B cell (primary cell): ENCODE measurements at regions not wholly inside any gene's neighbourhood (a gene's known extent, or its start where the extent isn't known, plus 50 kb on each side); places are given as distances from the start of the nearest gene placed in this dataset.

Experiments
- ATAC-seq: fragments of 200-7000 bp; cut with Tn5 transposase; one replicate; pipeline ENCODE4 v1.10.0; 2021; ENCODE audit warnings: low read depth, mild to moderate bottlenecking, moderate number of reproducible peaks, moderate library complexity
- CTCF ChIA-PET: fragments of 350-600 bp; sonication (Branson Sonifier 250); formaldehyde crosslinking; loops from one replicate; lab custom pipeline; 2021; ENCODE audit warnings: antibody characterized with exemption, inconsistent platforms; lab: Charles Lee
- POLR2A ChIA-PET: fragments of 350-600 bp; sonication (Branson Sonifier 250); formaldehyde crosslinking; loops from one replicate; lab custom pipeline; 2021; ENCODE audit warnings: antibody characterized with exemption; lab: Charles Lee
- DNase-seq: peaks from one replicate; pipeline ENCODE4 v3.0.0; 2013
- H2AFZ ChIP-seq: 2 replicates; pipeline ENCODE4 v1.6.1; 2012; ENCODE audit warnings: mild to moderate bottlenecking, low read depth, low read length; ENCODE audit not compliant: insufficient read depth, poor library complexity, severe bottlenecking
- H3K27ac ChIP-seq, 2 donors: 1 replicate in 1 of 2; 2 replicates in 1 of 2; pipeline ENCODE4 v1.5.1; 2012 to 2013; ENCODE audit warnings: low read length in 2 of 2, mild to moderate bottlenecking in 2 of 2, moderate library complexity in 1 of 2
- H3K27me3 ChIP-seq, 4 experiments: fragments of 200-600 bp in 1 of 4; sonication (generic) in 1 of 4; replicated peaks in 1 of 4; 1 replicate in 2 of 4; 2 replicates in 2 of 4; pipeline versions ENCODE4 v1.6.1 to v1.7.0; 2013 to 2016; ENCODE audit warnings: low read length in 3 of 4, mild to moderate bottlenecking in 2 of 4, mixed read lengths in 1 of 4, moderate library complexity in 1 of 4; ENCODE audit not compliant: insufficient read depth in 4 of 4, control insufficient read depth in 3 of 4; ENCODE audit errors: control extremely low read depth in 1 of 4
- H3K36me3 ChIP-seq, 2 experiments: replicated peaks in 1 of 2; 1 replicate in 1 of 2; 2 replicates in 1 of 2; pipeline versions ENCODE4 v1.6.1 to v1.7.1; 2013; ENCODE audit warnings: low read length in 1 of 2; ENCODE audit not compliant: insufficient read depth in 2 of 2, control insufficient read depth in 1 of 2; ENCODE audit errors: control extremely low read depth in 1 of 2, extremely low read depth in 1 of 2
- H3K4me1 ChIP-seq, 2 donors: fragments of 200-600 bp in 1 of 2; sonication (generic) in 1 of 2; 1 replicate in 1 of 2; 2 replicates in 1 of 2; pipeline versions ENCODE4 v1.5.1 to v1.6.1; 2013 to 2017; ENCODE audit warnings: low read length in 2 of 2; ENCODE audit not compliant: control insufficient read depth in 2 of 2, insufficient read depth in 2 of 2
- H3K4me2 ChIP-seq: replicated peaks from 2 replicates; pipeline ENCODE3; 2012; ENCODE audit warnings: mild to moderate bottlenecking, low read depth, low read length; ENCODE audit not compliant: poor library complexity, severe bottlenecking
- H3K4me3 ChIP-seq, 5 experiments: fragments of 200-600 bp in 1 of 5; sonication (generic) in 1 of 5; 1 replicate in 3 of 5; 2 replicates in 2 of 5; pipeline versions ENCODE4 v1.5.1 to v1.7.0; 2011 to 2016; ENCODE audit warnings: low read length in 4 of 5, mild to moderate bottlenecking in 4 of 5, low read depth in 2 of 5, control low read depth in 1 of 5, moderate library complexity in 1 of 5; ENCODE audit not compliant: insufficient read depth in 1 of 5; ENCODE audit errors: control extremely low read depth in 1 of 5, extremely low read depth in 1 of 5
- H3K79me2 ChIP-seq: fragments of 200-600 bp; sonication (generic); one replicate; pipeline ENCODE4 v1.6.0; 2016; ENCODE audit warnings: low read length; ENCODE audit not compliant: control insufficient read depth, insufficient read depth
- H3K9ac ChIP-seq: fragments of 200-600 bp; sonication (generic); 2 replicates; pipeline ENCODE4 v1.6.1; 2017; ENCODE audit warnings: mild to moderate bottlenecking, low read length, moderate library complexity
- H3K9me3 ChIP-seq, 3 donors: one replicate each; pipeline versions ENCODE4 v1.6.1 to v1.7.1; 2013; ENCODE audit warnings: low read length in 2 of 3; ENCODE audit not compliant: control insufficient read depth in 2 of 3, insufficient read depth in 1 of 3; ENCODE audit errors: control extremely low read depth in 1 of 3
- H4K20me1 ChIP-seq: 2 replicates; pipeline ENCODE4 v1.6.0; 2012; ENCODE audit warnings: mild to moderate bottlenecking, low read length; ENCODE audit not compliant: insufficient read depth, control insufficient read depth, poor library complexity, severe bottlenecking
- H3K27ac Mint-ChIP-seq: one replicate; pipeline ENCODE4 v1.8.0; 2021; ENCODE audit warnings: mixed read lengths
- H3K27me3 Mint-ChIP-seq: one replicate; pipeline ENCODE4 v1.8.0; 2021; ENCODE audit warnings: mixed read lengths
- H3K4me1 Mint-ChIP-seq: one replicate; pipeline ENCODE4 v1.8.0; 2021; ENCODE audit warnings: mixed read lengths
- H3K4me3 Mint-ChIP-seq: one replicate; pipeline ENCODE4 v1.8.0; 2021; ENCODE audit warnings: mixed read lengths
- H3K9me3 Mint-ChIP-seq: one replicate; pipeline ENCODE4 v1.8.0; 2022; ENCODE audit warnings: mixed read lengths; ENCODE audit not compliant: insufficient read depth
- EZH2 ChIP-seq: IDR thresholded peaks from 2 replicates; pipeline ENCODE4 v1.6.1; 2012; ENCODE audit warnings: borderline replicate concordance, low read depth, mild to moderate bottlenecking, moderate library complexity, low read length; ENCODE audit not compliant: insufficient read depth, poor library complexity, severe bottlenecking
- WGBS: methylation state at CpG from one replicate; pipeline ENCODE4 v1.1.5; 2013; ENCODE audit warnings: missing lambda C conversion rate; ENCODE audit not compliant: insufficient coverage; 5-methylcytosine and 5-hydroxymethylcytosine counted together
- intact Hi-C: fragments of 100-400 bp; cut with micrococcal nuclease; formaldehyde crosslinking; loops from one replicate; pipeline ENCODE4 v1.10.0; 2022
- TF ChIP-seq, protein P1 (sequence below): fragments of 200-600 bp; IDR thresholded peaks from one replicate; pipeline ENCODE4 v1.8.0; 2022; ENCODE audit warnings: antibody characterized with exemption, mild to moderate bottlenecking

DNA sequence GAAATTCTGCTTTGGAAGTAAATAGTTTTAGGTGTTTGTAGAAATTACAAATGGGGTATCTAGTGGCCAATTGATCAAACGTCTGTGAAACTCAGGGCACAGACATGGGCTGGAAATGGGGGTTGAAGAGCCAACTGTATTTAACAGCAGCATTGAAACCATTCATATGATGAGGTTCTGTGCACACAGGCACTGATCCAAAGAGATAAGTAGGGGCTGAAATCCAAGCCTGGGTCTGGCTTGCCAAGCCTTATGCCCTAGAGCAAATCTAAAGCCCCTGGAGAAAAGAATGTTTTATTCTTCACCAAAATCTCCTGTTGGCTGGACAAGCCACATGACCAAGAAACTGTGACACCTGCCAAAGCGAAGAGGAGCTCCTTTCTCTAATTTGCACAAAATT, 67.6 kb upstream of the ST6GALNAC5 start:
- H4K20me1 ChIP-seq: no peaks in the 10 kb centered on the region
- H3K27me3 Mint-ChIP-seq: no peaks in the 10 kb centered on the region
- intact Hi-C loops: no loop called here
- no peaks in the 10 kb centered on the region for H3K4me1 ChIP-seq
- no peak for TF ChIP-seq EZH2
- TF ChIP-seq, protein P1, sequence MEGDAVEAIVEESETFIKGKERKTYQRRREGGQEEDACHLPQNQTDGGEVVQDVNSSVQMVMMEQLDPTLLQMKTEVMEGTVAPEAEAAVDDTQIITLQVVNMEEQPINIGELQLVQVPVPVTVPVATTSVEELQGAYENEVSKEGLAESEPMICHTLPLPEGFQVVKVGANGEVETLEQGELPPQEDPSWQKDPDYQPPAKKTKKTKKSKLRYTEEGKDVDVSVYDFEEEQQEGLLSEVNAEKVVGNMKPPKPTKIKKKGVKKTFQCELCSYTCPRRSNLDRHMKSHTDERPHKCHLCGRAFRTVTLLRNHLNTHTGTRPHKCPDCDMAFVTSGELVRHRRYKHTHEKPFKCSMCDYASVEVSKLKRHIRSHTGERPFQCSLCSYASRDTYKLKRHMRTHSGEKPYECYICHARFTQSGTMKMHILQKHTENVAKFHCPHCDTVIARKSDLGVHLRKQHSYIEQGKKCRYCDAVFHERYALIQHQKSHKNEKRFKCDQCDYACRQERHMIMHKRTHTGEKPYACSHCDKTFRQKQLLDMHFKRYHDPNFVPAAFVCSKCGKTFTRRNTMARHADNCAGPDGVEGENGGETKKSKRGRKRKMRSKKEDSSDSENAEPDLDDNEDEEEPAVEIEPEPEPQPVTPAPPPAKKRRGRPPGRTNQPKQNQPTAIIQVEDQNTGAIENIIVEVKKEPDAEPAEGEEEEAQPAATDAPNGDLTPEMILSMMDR: no peak
- no peaks in the 10 kb centered on the region for H3K36me3 ChIP-seq
- H2AFZ ChIP-seq: no peak overlapping the region
- H3K4me3 Mint-ChIP-seq: no peak overlapping the region
- ChIA-PET POLR2A (no interaction called here), CTCF (no interaction called here)
- WGBS: 80% methylated on average over 1 of the region's 2 CpGs
- ATAC-seq: no peak
- no peaks in the 10 kb centered on the region for H3K4me1 Mint-ChIP-seq
- DNase-seq: no peak
- no peak overlapping the region for H3K4me2 ChIP-seq
- no peak overlapping the region for H3K9ac ChIP-seq
- no peaks in the 10 kb centered on the region for H3K27me3 ChIP-seq
- H3K9me3 Mint-ChIP-seq: no peaks in the 10 kb centered on the region
- no peaks in the 10 kb centered on the region for H3K79me2 ChIP-seq
- H3K9me3 ChIP-seq: no peaks in the 10 kb centered on the region
- H3K27ac Mint-ChIP-seq: no peak overlapping the region
- H3K4me3 ChIP-seq: no peak overlapping the region
- H3K27ac ChIP-seq: no peak overlapping the region

DNA sequence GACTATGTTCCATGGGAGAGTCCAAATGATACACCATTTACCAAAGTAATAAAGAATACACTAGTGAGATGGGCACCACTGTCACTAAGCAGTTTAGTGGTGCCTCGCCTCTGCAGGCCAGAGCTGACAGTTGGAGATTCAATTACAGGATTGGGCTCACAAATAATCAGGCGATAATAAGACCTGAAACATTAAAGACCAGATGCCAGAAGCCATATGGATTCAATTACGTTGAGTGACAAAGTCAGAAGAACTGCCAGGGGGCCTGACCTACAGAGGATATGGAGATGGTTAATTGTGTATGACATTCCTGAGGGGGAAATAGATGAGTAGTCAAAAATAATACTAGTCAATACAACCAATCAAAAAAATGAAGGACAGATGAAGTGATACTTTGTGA, 65.2 kb upstream of the ST6GALNAC5 start:
- no peaks in the 10 kb centered on the region for H4K20me1 ChIP-seq
- H3K27me3 Mint-ChIP-seq: no peaks in the 10 kb centered on the region
- no peaks in the 10 kb centered on the region for H3K36me3 ChIP-seq
- H3K27ac Mint-ChIP-seq: no peak overlapping the region
- DNase-seq: no peak
- H3K9ac ChIP-seq: no peak overlapping the region
- no peaks in the 10 kb centered on the region for H3K79me2 ChIP-seq
- POLR2A ChIA-PET: no interaction called here
- H3K4me3 Mint-ChIP-seq: no peak overlapping the region
- 85% methylated on average over 2 of the region's 3 CpGs for WGBS
- no peak overlapping the region for H2AFZ ChIP-seq
- no peak for TF ChIP-seq EZH2
- TF ChIP-seq, protein P1: no peak
- ATAC-seq: no peak
- no peaks in the 10 kb centered on the region for H3K4me1 ChIP-seq
- H3K9me3 Mint-ChIP-seq: no peaks in the 10 kb centered on the region
- no peaks in the 10 kb centered on the region for H3K27me3 ChIP-seq
- H3K9me3 ChIP-seq: no peaks in the 10 kb centered on the region
- H3K4me1 Mint-ChIP-seq: no peaks in the 10 kb centered on the region
- intact Hi-C loops: no loop called here
- H3K4me2 ChIP-seq: no peak overlapping the region
- CTCF ChIA-PET: no interaction called here
- H3K4me3 ChIP-seq: no peak overlapping the region
- H3K27ac ChIP-seq: no peak overlapping the region
